ENCODE measurements at regions not wholly inside any gene's neighbourhood (a gene's known extent, or its start where the extent isn't known, plus 50 kb on each side); places are given as distances from the start of the nearest gene placed in this dataset.

GRCh38 chr6:166826264-166826663, 130.1 kb downstream of the RNASET2 start:
- H3K9ac ChIP-seq (ENCODE audit: control insufficient read depth, extremely low read depth, insufficient read depth, low read length) = no peak overlapping the region
- no peak for FAIRE-seq
- dilution Hi-C loops (cut with MboI; ENCODE audit: extremely low pct_ligation_motif_present, low sequenced_read_pairs) = no loop called here
- no peak overlapping the region for H2AFZ ChIP-seq (ENCODE audit: control insufficient read depth, low read length)
- H3K4me2 ChIP-seq (ENCODE audit: control insufficient read depth, extremely low read depth, insufficient read depth, low read depth, low read length) = no peak overlapping the region
- H3K9me3 ChIP-seq (ENCODE audit: control insufficient read depth, low read depth, low read length) = no peaks in the 10 kb centered on the region
- no peaks in the 10 kb centered on the region for H3K9me1 ChIP-seq (ENCODE audit: control insufficient read depth, extremely low read depth, insufficient read depth, low read length)
- H3K4me1 ChIP-seq (ENCODE audit: control insufficient read depth, extremely low read depth, insufficient read depth, low read length) = no peaks in the 10 kb centered on the region
- no peaks in the 10 kb centered on the region for H3K36me3 ChIP-seq (ENCODE audit: control insufficient read depth in 2 of 2, extremely low read depth in 1 of 2, insufficient read depth in 2 of 2, low read length in 2 of 2)
- no peak overlapping the region for H3K4me3 ChIP-seq (ENCODE audit: control insufficient read depth in 2 of 3, extremely low read depth in 1 of 3, insufficient read depth in 2 of 3, low read depth in 1 of 3, low read length in 3 of 3)
- TF ChIP-seq EZH2 (IDR thresholded peaks at IDR 0.05; ENCODE audit: low read length) (no peak), CTCF (optimal IDR thresholded peaks at IDR 0.05 in 1 of 3, IDR thresholded peaks at IDR 0.05 in 1 of 3, conservative IDR thresholded peaks at IDR 0.05 in 1 of 3; ENCODE audit: extremely low read depth in 1 of 3, insufficient read depth in 2 of 3, low read length in 3 of 3) (no peak)
- no peaks in the 10 kb centered on the region for H3K79me2 ChIP-seq (ENCODE audit: control insufficient read depth, insufficient read depth, low read length)
- peaks cover 4% of the 10 kb centered on the region for H3K27me3 ChIP-seq (ENCODE audit: control insufficient read depth, extremely low read depth, insufficient read depth, low read length)
- DNase-seq (ENCODE audit: low read depth, low spot score) = no peak
- H4K20me1 ChIP-seq (ENCODE audit: control insufficient read depth, extremely low read depth, insufficient read depth, low read length) = no peaks in the 10 kb centered on the region
- H3K27ac ChIP-seq (ENCODE audit: control insufficient read depth, insufficient read depth, low read length) = no peak overlapping the region

GRCh38 chr6:166825553-166826145, 130.7 kb downstream of the RNASET2 start:
- Histone ChIP-seq H3K4me1 (ENCODE audit: control insufficient read depth, extremely low read depth, insufficient read depth, low read length) (no peaks in the 10 kb centered on the region), H3K79me2 (ENCODE audit: control insufficient read depth, insufficient read depth, low read length) (no peaks in the 10 kb centered on the region), H3K9me3 (ENCODE audit: control insufficient read depth, low read depth, low read length) (no peaks in the 10 kb centered on the region), H3K4me3 (ENCODE audit: control insufficient read depth in 2 of 3, extremely low read depth in 1 of 3, insufficient read depth in 2 of 3, low read depth in 1 of 3, low read length in 3 of 3) (no peak overlapping the region), H3K4me2 (ENCODE audit: control insufficient read depth, extremely low read depth, insufficient read depth, low read depth, low read length) (no peak overlapping the region), H3K9ac (ENCODE audit: control insufficient read depth, extremely low read depth, insufficient read depth, low read length) (no peak overlapping the region), H2AFZ (ENCODE audit: control insufficient read depth, low read length) (no peak overlapping the region), H3K9me1 (ENCODE audit: control insufficient read depth, extremely low read depth, insufficient read depth, low read length) (no peaks in the 10 kb centered on the region), H3K36me3 (ENCODE audit: control insufficient read depth in 2 of 2, extremely low read depth in 1 of 2, insufficient read depth in 2 of 2, low read length in 2 of 2) (no peaks in the 10 kb centered on the region), H3K27ac (ENCODE audit: control insufficient read depth, insufficient read depth, low read length) (no peak overlapping the region), H4K20me1 (ENCODE audit: control insufficient read depth, extremely low read depth, insufficient read depth, low read length) (no peaks in the 10 kb centered on the region), H3K27me3 (ENCODE audit: control insufficient read depth, extremely low read depth, insufficient read depth, low read length) (peaks cover 4% of the 10 kb centered on the region)
- FAIRE-seq (no peak), DNase-seq (ENCODE audit: low read depth, low spot score) (no peak)
- no peak for TF ChIP-seq EZH2 (IDR thresholded peaks at IDR 0.05; ENCODE audit: low read length)
- TF ChIP-seq CTCF (optimal IDR thresholded peaks at IDR 0.05 in 1 of 3, IDR thresholded peaks at IDR 0.05 in 1 of 3, conservative IDR thresholded peaks at IDR 0.05 in 1 of 3; ENCODE audit: extremely low read depth in 1 of 3, insufficient read depth in 2 of 3, low read length in 3 of 3) = no peak
- dilution Hi-C loops (cut with MboI; ENCODE audit: extremely low pct_ligation_motif_present, low sequenced_read_pairs) = no loop called here

Measured in keratinocyte (primary cell).